Hematopoietic multipotent progenitor cell treated with erythropoietin and hydrocortisone succinate and interleukin-3 and kit ligand, for 8 days (in vitro differentiated cells): ENCODE measurements at regions not wholly inside any gene's neighbourhood (a gene's known extent, or its start where the extent isn't known, plus 50 kb on each side); places are given as distances from the start of the nearest gene placed in this dataset.
"Not testable (repeated sequence)": the region's sequence is repeated elsewhere in the genome, so short reads cannot be mapped to it uniquely, and the experiment has no call there.

Experiments
- DNase-seq: peaks from one replicate; pipeline ENCODE4 v3.0.0-alpha.2; 2015

DNA sequence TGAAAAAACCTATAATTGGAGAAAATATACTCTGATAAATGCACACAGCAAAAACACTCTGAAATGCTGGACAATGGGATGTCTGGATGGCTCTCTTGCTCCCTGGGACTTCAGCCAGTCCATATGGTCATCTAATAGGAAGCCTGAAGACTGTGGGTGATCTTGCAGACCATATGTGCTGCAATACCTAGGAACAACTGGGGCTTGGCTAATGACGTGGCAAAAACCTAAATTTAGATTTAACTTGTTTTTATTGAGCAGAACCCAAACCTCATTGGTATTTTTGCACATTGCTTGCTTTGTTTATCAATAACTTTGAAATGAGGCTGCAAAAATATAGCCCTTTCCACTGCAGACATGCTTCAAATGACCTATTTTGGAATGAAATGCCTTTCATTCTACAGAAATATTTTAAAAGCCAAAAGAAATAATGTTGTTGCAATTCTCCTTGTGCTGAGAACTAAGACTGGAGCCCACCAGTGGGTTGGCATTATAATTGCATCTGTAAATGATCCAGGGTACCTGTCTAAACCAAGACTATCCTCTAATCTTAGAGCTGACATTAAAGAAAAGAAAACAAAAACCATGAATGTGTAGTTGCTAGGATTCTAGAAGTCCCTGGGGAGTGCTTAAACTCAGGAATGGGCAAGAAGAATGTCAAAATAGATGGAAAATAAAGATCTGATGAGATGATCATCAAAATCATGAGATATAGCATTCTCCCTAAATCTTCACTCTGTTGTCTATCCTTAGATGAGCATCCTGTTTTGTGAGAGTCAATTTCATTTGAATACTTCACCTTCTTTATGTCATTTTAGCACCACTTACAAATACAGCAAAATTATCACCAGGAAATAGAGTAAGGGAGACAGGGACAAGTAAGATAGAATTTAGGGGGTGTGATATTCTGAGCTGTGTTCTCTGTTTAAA is 152.1 kb upstream of the RIMS1 start:
- DNase-seq, result no peak

- DNase-seq, result no peak
These were observed 148.4 kb upstream of the RIMS1 start for GRCh38 chr6:71737953-71738352.

DNA sequence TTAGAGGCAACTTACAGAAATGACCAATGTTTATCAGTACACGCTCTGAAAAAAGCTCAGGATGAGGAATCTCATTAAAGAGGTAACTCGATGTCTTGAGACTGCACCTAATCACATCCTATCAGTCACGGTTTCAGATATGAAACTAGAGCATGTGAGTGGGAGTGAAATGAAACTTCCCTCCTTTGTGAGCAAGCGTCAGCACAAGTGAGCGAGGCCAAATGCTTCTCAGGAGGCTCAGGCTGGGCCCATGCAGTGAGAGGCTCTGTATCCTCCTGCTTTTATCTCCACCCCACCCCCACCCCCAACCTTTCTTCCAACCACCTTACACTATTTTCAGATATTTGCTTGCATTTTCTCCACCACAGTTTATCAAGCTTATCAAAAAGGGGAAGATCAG is 140.8 kb upstream of the RIMS1 start:
- no peak for DNase-seq

GRCh38 chr6:71766146-71766760 is 120.1 kb upstream of the RIMS1 start:
- DNase-seq, result no peak

DNA sequence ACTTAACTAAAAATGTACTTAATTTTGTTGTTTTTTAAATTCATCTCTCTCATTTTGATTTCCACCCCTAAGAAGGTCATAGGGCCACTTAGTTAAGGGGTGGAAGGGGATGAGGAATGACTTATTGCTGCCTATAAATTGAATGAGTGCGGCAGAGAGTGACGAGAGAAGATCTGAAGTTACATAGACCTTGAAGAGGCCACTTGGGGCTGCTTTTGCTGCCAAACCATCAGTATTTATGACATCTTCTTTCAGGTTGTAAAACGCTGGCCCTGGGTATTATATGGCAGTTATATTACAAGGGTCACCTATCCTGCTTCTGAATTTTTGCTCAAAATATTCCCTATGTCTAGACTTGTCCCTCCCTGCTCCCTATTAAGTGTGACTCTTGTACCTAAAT is 119.6 kb upstream of the RIMS1 start:
- DNase-seq, result no peak

- no peak for DNase-seq
These were observed 118.0 kb upstream of the RIMS1 start for GRCh38 chr6:71768356-71768755.

- no peak for DNase-seq
These were observed 77.5 kb upstream of the RIMS1 start for GRCh38 chr6:71808865-71809264.

DNA sequence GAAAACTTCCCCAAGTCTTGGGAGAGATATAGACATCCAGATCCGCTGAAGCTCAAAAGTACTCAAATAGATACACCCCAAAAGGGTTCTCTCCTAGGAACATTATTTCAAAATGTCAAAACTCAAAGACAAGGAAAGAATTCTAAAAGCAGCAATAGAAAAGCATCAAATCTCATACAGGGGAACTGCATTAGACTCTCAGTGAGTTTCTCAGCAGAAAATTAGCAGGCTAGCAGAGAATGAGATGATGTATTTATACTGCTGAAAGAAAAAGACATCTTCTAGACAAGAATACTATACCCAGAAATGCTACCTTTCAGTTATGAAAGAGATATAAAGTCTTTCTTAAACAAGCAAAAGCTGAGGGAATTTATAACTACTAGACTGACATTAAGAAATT is 75.5 kb upstream of the RIMS1 start:
- DNase-seq, result no peak

- no peak for DNase-seq
These were observed 63.7 kb upstream of the RIMS1 start for GRCh38 chr6:71822625-71823024.

- not testable (repeated sequence) for DNase-seq
These were observed 54.1 kb upstream of the RIMS1 start for GRCh38 chr6:71832110-71832764.
